ENCODE measurements at regions not wholly inside any gene's neighbourhood (a gene's known extent, or its start where the extent isn't known, plus 50 kb on each side); places are given as distances from the start of the nearest gene placed in this dataset.

GRCh38 chr2:180614776-180615175, 365.6 kb upstream of the UBE2E3 start:
- no peak for TF ChIP-seq CTCF (IDR thresholded peaks at IDR 0.05)
- TF ChIP-seq POLR2A (IDR thresholded peaks at IDR 0.05): no peak
- Histone ChIP-seq H3K4me3 (no peak overlapping the region), H3K9me3 (no peaks in the 10 kb centered on the region), H3K27me3 (no peaks in the 10 kb centered on the region), H3K4me1 (no peaks in the 10 kb centered on the region), H3K36me3 (no peaks in the 10 kb centered on the region), H3K27ac (no peak overlapping the region)
- intact Hi-C loops (cut with DNase I; ENCODE audit: low total_unique reads): no loop called here
- no peak for DNase-seq

GRCh38 chr2:180609626-180610340, 370.6 kb upstream of the UBE2E3 start:
- Histone ChIP-seq H3K4me1 (no peaks in the 10 kb centered on the region), H3K27me3 (no peaks in the 10 kb centered on the region), H3K4me3 (no peak overlapping the region), H3K27ac (no peak overlapping the region), H3K36me3 (no peaks in the 10 kb centered on the region), H3K9me3 (no peaks in the 10 kb centered on the region)
- intact Hi-C loops (cut with DNase I; ENCODE audit: low total_unique reads): no loop called here
- no peak for DNase-seq
- TF ChIP-seq POLR2A (IDR thresholded peaks at IDR 0.05) (no peak), CTCF (IDR thresholded peaks at IDR 0.05) (no peak)

GRCh38 chr2:180607514-180608049, 372.8 kb upstream of the UBE2E3 start:
- H3K4me3 ChIP-seq: no peak overlapping the region
- no peaks in the 10 kb centered on the region for H3K4me1 ChIP-seq
- TF ChIP-seq CTCF (IDR thresholded peaks at IDR 0.05) (no peak), POLR2A (IDR thresholded peaks at IDR 0.05) (no peak)
- DNase-seq: no peak
- intact Hi-C loops (cut with DNase I; ENCODE audit: low total_unique reads): no loop called here
- no peak overlapping the region for H3K27ac ChIP-seq
- no peaks in the 10 kb centered on the region for H3K9me3 ChIP-seq
- no peaks in the 10 kb centered on the region for H3K36me3 ChIP-seq
- no peaks in the 10 kb centered on the region for H3K27me3 ChIP-seq

GRCh38 chr2:180604077-180604476, 376.3 kb upstream of the UBE2E3 start:
- no peak overlapping the region for H3K4me3 ChIP-seq
- no peak for DNase-seq
- no peak overlapping the region for H3K27ac ChIP-seq
- H3K4me1 ChIP-seq: no peaks in the 10 kb centered on the region
- no peak for TF ChIP-seq POLR2A (IDR thresholded peaks at IDR 0.05)
- TF ChIP-seq CTCF (IDR thresholded peaks at IDR 0.05): no peak
- intact Hi-C loops (cut with DNase I; ENCODE audit: low total_unique reads): no loop called here
- H3K27me3 ChIP-seq: no peaks in the 10 kb centered on the region
- no peaks in the 10 kb centered on the region for H3K36me3 ChIP-seq
- H3K9me3 ChIP-seq: no peaks in the 10 kb centered on the region

- no peak for DNase-seq
- no peaks in the 10 kb centered on the region for H3K36me3 ChIP-seq
- H3K27me3 ChIP-seq: no peaks in the 10 kb centered on the region
- TF ChIP-seq CTCF (IDR thresholded peaks at IDR 0.05): no peak
- intact Hi-C loops (cut with DNase I; ENCODE audit: low total_unique reads): no loop called here
- no peaks in the 10 kb centered on the region for H3K4me1 ChIP-seq
- no peaks in the 10 kb centered on the region for H3K9me3 ChIP-seq
- no peak overlapping the region for H3K4me3 ChIP-seq
- no peak overlapping the region for H3K27ac ChIP-seq
Measured at GRCh38 chr2:180601016-180601415, 379.4 kb upstream of the UBE2E3 start.
